Astrocyte of the spinal cord (primary cell): ENCODE measurements at regions not wholly inside any gene's neighbourhood (a gene's known extent, or its start where the extent isn't known, plus 50 kb on each side); places are given as distances from the start of the nearest gene placed in this dataset.

Source experiments
- DNase-seq: peaks from one replicate; pipeline ENCODE4 v3.0.0; 2011; ENCODE audit warnings: low read depth, low spot score
- H3K4me3 ChIP-seq: 2 replicates; pipeline ENCODE4 v1.5.1; 2011; ENCODE audit warnings: low read depth, mild to moderate bottlenecking, low read length, moderate library complexity
- in situ Hi-C: cut with HindIII; loops from 2 replicates; pipeline ENCODE4 v1.10.0; 2017; ENCODE audit warnings: low sequenced_read_pairs
- TF ChIP-seq, protein P1 (sequence below): IDR thresholded peaks from 2 replicates; pipeline ENCODE4 v1.5.1; 2012; ENCODE audit warnings: low read depth, mild to moderate bottlenecking, low read length, inconsistent platforms

DNA sequence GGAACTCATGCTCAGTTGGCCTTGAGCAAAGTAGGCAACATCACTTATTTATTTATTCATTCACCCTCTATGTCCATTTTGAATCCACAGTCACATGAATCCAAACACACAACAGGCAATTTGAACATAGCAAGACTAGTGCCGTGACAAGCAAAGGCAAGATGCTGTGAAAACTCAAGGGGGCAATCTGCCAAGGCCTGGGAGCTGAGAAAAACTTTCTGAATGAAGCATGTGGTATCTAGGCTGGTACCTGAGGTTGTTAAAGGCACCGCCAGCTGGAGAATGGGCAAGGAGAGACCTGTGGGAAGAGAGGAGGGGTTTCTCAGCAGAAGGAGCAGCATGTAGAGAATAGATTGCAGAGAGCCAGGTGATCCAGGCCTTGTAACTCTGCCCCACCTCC lies 98.3 kb upstream of the ATP10B start:
- no peak overlapping the region for H3K4me3 ChIP-seq
- no peak for DNase-seq
- in situ Hi-C loops: no loop called here
- TF ChIP-seq, protein P1, sequence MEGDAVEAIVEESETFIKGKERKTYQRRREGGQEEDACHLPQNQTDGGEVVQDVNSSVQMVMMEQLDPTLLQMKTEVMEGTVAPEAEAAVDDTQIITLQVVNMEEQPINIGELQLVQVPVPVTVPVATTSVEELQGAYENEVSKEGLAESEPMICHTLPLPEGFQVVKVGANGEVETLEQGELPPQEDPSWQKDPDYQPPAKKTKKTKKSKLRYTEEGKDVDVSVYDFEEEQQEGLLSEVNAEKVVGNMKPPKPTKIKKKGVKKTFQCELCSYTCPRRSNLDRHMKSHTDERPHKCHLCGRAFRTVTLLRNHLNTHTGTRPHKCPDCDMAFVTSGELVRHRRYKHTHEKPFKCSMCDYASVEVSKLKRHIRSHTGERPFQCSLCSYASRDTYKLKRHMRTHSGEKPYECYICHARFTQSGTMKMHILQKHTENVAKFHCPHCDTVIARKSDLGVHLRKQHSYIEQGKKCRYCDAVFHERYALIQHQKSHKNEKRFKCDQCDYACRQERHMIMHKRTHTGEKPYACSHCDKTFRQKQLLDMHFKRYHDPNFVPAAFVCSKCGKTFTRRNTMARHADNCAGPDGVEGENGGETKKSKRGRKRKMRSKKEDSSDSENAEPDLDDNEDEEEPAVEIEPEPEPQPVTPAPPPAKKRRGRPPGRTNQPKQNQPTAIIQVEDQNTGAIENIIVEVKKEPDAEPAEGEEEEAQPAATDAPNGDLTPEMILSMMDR: no peak

- TF ChIP-seq, protein P1: no peak
- DNase-seq: no peak
- in situ Hi-C loops: no loop called here
- H3K4me3 ChIP-seq: no peak overlapping the region
Observed at GRCh38 chr5:160940725-160941124, 88.7 kb upstream of the ATP10B start.

GRCh38 chr5:160938532-160938931 lies 86.5 kb upstream of the ATP10B start:
- TF ChIP-seq, protein P1: no peak

DNA sequence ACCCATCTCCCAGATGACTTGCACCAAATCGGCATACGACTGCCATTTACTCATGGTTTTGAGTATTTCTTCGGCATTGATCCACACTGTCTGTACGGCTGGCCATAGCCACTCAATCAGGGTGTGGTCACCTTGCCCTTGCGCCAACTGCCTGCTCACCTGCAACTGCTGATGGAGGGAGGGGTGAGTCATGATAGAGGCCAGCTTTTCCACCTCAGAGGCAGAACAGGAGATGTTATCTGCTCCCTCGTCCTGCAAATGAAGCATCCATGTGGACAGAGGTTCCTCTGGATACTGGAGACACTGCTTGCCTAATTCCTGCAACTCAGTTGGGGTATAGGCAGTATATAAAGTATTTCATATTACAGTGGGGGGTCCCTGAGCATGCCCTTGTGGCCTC lies 85.6 kb upstream of the ATP10B start:
- in situ Hi-C loops: no loop called here
- H3K4me3 ChIP-seq: no peak overlapping the region
- TF ChIP-seq, protein P1: no peak
- DNase-seq: no peak

More at GRCh38 chr5:160938532-160938931, 86.5 kb upstream of the ATP10B start:
- no peak overlapping the region for H3K4me3 ChIP-seq
- in situ Hi-C loops: no loop called here
- no peak for DNase-seq

GRCh38 chr5:160935776-160936175 lies 83.8 kb upstream of the ATP10B start:
- TF ChIP-seq, protein P1: no peak
- in situ Hi-C loops: no loop called here
- no peak overlapping the region for H3K4me3 ChIP-seq
- DNase-seq: no peak

GRCh38 chr5:160931283-160931682 lies 79.3 kb upstream of the ATP10B start:
- no peak for DNase-seq
- H3K4me3 ChIP-seq: no peak overlapping the region
- TF ChIP-seq, protein P1: no peak
- in situ Hi-C loops: no loop called here

GRCh38 chr5:160930406-160930805 lies 78.4 kb upstream of the ATP10B start:
- H3K4me3 ChIP-seq: no peak overlapping the region
- TF ChIP-seq, protein P1: no peak
- in situ Hi-C loops: no loop called here
- DNase-seq: no peak
